ENCODE measurements at regions not wholly inside any gene's neighbourhood (a gene's known extent, or its start where the extent isn't known, plus 50 kb on each side); places are given as distances from the start of the nearest gene placed in this dataset.

DNA sequence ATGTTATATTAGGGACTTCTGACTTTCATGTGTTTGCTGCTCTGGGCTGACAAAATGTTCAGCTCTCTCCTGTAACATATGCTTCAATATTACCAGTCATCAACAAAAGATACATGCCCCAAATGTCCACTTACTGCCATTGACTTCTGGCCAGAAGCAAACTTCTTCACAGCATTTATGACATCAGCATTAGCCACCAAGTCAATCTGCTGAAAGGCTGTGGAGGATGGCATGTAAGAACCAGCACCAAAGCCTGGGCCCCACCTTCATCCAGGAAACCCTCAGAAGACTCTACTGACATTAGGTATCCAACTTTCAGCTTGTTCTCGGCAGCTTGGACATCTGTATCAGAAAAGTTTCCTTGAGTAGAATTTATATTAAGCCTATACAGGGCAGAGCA lies 595.5 kb downstream of the COL12A1 start:
- TF ChIP-seq, protein P1, sequence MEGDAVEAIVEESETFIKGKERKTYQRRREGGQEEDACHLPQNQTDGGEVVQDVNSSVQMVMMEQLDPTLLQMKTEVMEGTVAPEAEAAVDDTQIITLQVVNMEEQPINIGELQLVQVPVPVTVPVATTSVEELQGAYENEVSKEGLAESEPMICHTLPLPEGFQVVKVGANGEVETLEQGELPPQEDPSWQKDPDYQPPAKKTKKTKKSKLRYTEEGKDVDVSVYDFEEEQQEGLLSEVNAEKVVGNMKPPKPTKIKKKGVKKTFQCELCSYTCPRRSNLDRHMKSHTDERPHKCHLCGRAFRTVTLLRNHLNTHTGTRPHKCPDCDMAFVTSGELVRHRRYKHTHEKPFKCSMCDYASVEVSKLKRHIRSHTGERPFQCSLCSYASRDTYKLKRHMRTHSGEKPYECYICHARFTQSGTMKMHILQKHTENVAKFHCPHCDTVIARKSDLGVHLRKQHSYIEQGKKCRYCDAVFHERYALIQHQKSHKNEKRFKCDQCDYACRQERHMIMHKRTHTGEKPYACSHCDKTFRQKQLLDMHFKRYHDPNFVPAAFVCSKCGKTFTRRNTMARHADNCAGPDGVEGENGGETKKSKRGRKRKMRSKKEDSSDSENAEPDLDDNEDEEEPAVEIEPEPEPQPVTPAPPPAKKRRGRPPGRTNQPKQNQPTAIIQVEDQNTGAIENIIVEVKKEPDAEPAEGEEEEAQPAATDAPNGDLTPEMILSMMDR (IDR thresholded peaks at IDR 0.05): no peak
- TF ChIP-seq POLR2A (IDR thresholded peaks at IDR 0.05): no peak
